NCI-H2196 (cell line): ENCODE measurements at regions not wholly inside any gene's neighbourhood (a gene's known extent, or its start where the extent isn't known, plus 50 kb on each side); places are given as distances from the start of the nearest gene placed in this dataset.
"Not testable (repeated sequence)": the region's sequence is repeated elsewhere in the genome, so short reads cannot be mapped to it uniquely, and the experiment has no call there.

Experiments
- DNase-seq: peaks from one replicate; lab custom pipeline; 2025; ENCODE audit not compliant: unreplicated experiment; lab: John Stamatoyannopoulos, UW

DNA sequence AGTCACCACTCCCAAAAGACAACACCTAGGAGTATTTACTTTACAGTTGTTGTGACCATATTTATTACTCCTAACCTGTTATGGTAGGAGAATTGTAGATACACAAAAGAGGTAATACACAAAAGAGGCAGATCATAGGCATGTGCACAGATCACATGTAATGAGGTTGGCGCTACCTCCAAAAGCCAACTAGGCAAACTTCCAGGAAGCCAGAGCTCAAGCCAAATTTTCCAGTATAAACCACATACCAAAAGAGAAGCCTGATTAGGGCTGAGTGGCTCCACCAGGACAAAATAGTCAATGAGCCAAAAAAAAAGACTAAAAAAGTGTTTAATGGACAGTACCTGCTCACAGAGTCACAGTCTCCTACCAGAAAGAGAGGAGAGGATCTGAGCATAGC lies 195.0 kb upstream of the PBX1 start:
- no peak for DNase-seq

DNA sequence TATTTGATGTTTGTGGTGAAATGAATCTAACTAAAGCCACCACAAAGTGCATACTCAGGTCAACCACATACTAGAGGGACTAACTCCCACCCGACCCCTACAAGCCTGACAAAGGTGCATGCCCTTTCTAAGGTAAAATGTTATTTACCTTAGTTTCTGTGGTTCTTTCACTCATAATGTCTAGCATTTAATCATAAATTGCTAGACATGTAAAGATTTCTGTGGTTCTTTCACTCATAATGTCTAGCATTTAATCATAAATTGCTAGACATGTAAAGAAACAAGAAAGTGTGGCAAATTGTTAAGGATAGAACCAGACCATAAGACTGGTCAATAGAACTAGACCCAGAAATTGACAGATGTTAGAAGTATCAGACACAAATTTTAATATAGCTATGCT lies 193.0 kb upstream of the PBX1 start:
- DNase-seq, result no peak

DNA sequence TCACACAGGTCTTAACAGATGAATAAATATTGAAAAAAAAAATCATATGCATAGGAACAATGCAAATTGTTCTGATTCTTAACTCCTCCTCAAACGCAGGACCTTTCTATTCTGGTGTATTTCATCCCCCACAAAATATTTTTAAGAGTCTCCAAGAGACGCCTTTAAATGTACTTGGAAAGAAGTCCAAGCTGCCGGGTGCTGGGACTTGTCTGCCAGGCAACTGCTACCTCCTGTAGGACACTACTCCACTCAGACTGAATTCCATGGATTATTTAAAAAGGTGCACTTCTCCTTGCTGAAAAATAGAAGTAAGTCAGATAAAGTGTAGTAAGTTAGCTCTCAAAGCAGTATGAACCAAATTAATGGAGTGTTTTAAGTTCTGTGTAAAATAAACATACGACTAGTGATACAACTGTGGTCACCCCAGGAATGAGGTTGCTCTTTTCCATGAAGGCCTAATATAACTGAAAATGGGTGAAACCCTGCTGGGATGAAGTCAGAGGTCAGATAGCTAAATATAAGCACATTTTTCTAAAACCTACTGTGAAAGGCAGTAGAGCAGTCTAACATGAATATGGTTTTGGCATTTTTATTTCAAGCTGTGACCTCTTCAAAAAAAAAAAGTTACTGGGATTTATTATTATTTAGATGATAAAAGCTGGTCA lies 189.2 kb upstream of the PBX1 start:
- no peak for DNase-seq

DNA sequence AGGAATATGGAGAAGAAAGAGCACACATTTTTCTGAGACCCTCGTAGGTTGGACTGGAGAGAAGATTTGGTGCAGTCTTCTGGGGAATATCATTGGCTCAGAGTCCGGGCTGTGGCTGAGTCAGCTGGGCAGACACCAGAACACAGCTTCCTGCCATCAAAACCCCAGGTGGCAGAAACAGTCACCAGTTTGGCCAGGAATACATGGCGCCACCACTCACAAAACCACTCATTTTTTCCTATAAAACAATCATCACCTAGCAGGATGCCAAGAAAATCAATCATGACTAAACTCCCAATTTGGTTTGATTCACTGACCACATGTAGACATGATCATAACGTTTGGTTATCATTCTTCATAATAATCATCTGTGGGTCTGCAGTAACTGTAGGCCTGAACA lies 178.1 kb upstream of the PBX1 start:
- DNase-seq, result no peak

DNA sequence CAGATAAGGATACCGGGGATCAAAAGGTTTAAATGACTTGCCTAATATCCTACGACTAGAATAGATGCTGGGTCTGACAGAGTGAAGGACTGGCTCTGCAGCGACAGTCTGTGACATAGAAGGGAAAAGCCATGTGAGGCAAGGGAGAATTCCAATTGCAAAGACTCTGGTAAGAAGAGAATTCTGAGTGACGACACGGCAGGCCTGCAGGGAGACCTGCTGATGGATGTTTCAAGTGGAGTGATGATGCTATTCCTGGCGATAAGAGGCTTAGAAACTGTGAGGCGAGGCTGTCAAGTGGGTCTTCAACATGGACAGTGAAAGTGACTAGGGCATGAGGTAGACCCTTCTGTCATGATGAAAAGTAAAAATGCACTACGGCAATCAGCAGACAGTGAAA lies 176.6 kb upstream of the PBX1 start:
- DNase-seq, result no peak

DNA sequence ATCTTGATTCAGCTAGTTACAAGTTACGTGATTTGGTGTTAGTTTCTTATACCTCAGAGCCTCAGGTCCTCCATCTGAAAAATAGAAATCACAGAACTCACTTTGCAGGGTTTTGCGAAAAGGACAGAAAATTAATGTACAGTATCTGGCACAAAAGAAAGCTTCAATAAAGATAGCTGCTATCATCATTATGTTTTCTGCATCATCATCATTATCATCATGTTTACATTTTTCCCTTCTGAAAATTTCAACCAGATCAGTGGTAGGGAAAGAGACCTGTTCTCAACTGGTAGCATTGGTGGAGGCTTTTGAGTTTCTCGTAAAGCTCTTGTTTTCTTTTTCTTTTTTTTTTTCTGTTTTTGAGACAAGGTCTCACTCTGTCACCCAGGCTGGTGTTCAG lies 174.7 kb upstream of the PBX1 start:
- no peak for DNase-seq

DNA sequence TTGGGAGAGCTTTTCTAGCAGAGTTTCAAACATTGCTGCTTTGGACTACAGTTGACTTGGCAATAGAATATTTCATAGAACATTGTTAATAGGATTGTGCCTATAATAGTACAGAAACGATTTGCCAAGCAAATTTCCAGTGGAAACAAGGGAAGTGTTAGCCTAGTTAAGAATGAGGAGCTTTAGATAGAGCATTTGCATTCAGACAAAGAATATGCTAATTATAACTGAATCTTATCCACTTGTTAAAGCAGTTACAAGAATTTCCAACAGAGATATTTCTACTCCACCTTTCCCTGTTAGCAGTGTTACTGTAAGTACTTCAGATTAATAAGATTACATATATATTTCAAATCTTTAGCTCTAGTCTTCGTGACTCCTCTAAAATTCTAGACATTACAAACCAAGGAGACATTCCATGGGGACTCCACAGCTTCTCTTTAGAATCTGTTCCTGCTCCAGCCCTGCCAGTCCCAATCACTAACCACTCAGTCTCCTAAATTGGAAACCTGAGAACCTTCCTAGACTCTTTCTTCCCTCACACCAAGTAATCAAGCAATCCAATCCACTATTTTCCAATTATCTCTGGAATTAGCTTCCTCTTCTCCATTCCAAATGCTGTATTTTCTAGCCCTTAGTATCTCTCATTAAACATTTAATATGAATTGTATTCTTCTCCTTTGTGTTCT lies 141.8 kb upstream of the PBX1 start:
- DNase-seq, result no peak

DNA sequence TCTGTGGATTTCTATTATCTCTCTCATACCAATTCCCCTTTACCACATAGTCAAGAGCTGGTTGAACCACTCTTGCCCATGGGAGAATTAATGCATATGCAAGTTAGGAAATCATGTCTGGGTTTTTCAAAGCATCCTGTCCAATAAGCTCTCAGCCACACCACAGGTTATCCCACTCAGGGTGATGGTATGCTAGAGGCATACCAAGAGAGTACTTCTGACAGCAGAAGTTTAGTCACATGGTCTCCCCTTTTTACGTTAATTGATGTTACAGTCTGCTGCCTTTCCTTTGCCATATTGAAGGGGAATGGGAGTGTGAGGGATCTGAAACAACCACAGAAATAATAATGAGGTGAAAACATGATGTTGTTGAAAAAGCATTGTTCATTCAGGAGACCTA lies 135.8 kb upstream of the PBX1 start:
- no peak for DNase-seq

DNA sequence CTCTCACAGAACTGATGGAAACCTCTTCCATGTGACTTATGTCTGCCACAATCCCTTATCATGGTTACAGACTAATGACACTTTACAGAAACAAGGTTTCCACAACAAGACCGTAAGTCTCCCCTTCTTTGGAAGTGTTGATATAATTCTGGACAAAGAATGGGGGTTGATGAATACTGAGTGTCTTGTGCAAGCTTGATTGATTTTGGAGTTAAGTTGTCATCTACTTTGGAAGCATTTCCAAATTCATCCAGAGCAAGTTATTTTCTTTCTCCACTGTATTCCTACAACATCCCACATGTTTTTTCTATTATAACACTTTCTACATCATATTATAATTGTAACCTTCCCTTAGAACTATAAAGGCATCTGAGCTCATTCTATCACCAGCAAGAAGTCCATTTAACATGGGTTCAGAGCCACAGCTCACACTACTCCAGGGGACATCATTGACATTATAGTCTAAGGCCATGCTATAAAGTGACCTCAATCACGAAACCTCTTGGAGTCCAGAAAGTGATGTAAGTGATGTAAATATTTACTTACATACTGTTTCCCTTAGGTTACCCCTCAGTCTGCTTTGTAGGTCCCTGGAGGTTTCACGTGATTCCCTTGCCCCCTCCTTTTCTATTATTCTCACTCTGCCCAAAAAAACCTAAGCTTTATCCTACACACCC lies 125.7 kb upstream of the PBX1 start:
- DNase-seq, result no peak

DNA sequence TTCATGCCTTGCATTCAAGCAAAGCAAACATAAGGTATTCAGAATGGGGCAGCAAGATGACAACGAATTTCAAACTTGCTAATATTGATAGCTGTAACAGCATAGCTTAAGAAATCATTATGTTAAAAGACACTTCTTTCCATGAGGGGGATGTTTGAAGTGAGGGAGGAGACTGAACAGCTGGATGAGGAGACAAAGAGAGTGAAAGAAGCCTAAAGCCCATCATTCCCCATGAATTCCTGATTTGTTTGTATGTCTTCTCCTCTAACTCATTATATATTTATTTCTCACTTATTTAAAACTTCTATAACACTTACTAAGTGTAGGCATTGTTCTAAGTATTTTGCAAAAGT lies 125.2 kb upstream of the PBX1 start:
- no peak for DNase-seq

DNA sequence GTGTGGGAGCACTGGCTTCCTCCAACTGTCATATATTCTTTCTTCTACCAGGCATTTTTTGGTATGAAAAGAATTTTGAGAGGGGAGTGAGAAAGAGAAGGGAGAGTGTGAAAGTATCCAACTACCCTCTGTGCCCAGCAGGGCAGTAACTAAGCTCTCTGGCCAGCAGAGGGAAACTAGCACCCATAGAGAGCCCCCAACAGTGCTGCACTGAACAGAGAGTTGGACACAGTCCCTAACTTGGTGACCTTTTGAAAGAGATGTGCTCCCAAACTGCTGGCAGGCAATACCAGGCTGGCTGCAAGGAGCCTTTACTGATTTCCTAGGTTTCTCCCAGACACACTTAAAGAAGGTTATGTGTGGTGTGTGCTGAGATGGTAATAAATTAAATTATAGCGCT lies 118.8 kb upstream of the PBX1 start:
- peak; percentile 18 for DNase-seq

DNA sequence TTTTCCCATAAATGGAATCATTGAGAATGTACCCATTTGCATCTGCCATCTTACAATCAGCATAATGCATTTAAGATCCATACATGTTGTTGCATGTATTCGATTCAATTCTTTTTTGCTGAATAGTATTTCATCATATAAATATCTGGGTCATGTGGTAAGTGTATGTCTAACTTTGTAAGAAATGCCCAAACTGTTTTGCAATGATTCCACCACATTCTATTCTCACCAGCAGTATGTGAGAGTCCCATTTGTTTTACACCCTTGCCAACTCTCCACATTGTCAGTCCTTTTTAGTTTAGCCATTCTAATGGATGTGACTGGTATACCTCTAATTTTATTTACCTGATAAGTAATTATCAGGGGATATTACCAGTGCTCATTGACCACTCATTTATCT lies 115.8 kb upstream of the PBX1 start:
- DNase-seq, result no peak

DNA sequence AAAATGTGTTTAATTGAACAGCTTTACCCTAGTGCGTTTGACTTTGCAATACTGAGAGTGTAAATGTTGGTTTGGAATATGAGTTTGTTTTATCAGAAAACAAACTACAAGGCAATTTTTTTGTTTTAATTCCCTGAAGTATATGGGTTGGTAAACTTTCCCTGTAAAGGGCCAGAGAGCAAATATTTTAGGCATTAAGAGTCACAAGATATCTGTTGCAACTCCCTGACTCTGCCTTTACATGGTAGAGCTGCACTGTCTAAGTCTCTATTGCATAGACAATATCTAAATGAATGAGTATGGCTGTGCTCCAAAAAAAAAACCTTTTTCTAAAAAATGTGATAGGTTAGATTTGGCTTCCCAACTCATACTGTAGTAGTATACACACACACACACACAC lies 115.1 kb upstream of the PBX1 start:
- DNase-seq, result no peak

DNA sequence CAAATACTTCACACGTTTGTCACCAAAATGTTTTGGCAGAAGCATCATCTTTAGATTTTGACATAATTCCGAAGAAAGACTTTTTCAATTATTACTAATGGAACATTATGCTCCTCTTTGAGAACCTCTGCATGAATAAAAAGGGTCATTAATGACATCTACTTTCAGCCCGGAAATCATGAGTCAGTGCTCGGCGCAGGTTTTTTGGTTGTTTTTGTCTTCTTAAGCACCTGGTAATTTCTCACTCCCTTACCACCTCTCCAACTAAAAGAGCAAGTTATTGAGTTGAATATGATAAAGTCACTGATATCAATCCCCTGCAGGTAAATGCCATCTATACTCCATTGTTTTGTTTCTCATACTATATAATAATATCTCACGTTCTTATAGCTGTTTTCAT lies 113.0 kb upstream of the PBX1 start:
- DNase-seq, result no peak

DNA sequence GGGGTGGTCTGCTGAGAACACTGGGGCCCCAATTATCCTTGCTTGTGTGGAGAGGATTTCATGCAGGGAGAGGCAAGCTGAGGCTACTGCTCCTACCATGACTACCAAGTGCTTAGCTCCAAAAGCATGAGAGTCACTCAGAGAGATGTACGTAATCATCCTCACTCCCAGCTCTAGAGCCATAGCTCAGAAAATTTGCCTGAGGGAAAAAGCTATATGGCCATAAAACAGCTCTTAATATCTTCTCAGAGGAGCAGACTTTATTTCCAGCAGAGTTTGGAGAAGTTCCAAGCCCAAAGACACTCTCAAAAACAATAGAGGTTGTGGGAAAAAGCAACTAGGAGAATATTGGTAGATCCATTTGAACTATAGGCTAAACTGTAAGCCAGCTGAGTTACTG lies 106.4 kb upstream of the PBX1 start:
- DNase-seq, result no peak

DNA sequence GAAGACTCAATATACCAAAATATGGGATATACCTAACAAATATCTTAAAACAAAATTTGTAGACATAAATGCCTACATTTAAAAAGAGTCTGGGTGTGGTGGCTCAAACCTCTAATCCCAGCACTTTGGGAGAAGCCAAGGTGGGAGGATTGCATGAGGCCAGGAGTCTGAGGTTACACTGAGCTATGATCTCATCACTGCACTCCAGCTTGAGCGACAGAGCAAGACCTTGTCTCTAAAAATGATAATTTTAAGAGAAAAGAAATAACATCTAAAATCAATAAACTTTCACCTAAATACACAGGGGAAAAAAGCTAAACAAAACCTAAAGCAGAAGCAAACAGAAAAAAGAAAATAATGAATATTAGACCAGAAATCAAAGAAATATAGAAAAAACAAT lies 102.7 kb upstream of the PBX1 start:
- DNase-seq, result no peak

DNA sequence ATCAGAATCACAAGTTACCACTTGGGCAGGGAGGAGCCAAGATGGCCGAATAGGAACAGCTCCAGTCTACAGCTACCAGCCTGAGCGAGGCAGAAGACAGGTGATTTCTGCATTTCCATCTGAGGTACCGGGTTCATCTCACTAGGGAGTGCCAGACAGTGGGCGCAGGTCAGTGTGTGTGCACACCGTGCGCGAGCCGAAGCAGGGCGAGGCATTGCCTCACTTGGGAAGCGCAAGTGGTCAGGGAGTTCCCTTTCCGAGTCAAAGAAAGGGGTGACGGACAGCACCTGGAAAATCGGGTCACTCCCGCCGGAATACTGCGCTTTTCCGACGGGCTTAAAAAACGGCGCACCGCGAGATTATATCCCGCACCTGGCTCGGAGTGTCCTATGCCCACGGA lies 99.8 kb upstream of the PBX1 start:
- not testable (repeated sequence) for DNase-seq

DNA sequence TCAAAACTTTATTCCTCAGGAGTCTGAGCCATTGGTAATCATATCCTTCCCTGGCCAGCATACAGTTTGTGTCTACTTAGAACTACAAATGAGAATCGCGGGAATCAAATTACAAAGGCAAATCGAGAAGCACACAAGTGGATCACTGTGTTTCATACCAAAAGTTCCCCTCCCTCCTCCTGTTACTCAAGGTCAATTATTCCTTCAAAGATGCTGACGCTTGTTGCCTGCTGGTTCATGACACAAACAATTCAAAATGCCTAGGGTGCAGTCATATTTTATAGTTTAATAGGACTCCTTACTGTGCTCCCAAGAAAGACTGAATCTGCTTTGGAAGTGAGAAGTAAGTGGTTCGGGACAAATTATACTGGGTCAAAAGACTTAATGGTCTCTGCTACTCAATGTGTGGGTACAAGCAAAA lies 93.0 kb upstream of the PBX1 start:
- no peak for DNase-seq

DNA sequence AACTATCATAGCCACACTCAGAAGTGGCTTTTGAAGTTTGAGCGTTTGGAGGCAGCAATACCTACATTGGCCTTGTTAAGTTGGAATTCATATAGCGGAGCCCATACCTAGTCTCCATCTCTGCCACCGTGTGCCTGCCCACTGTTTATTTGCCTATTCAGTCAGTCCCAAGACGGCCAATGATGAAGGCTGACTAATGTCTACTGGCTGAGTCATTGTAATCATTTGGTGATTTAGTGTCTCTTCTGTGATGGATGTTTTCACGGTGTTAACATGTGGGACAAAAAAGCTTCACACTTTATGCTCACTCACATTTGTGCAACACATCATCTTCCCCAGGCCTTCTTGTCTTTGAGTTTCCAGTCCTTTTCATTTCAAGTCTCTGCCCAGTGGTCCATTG lies 92.6 kb upstream of the PBX1 start:
- DNase-seq, result no peak

DNA sequence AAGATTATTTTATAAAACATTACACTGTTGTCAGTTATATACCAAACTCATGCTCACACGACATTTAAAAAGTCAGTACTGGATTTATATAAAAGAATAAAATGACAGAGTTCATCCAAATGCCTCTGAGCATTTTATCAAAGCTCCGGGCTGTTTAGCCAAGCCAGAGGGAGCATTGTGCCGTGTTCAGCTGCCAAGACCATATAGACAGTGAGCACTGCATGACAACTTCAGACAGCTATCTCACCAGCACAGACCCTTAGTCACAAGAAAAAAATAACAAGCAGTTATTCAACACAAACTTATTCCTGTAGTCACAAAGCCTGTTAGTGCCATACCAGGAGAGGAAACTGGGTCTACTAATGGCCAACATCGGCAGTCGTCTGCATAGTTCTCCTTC lies 88.0 kb upstream of the PBX1 start:
- DNase-seq, result no peak

DNA sequence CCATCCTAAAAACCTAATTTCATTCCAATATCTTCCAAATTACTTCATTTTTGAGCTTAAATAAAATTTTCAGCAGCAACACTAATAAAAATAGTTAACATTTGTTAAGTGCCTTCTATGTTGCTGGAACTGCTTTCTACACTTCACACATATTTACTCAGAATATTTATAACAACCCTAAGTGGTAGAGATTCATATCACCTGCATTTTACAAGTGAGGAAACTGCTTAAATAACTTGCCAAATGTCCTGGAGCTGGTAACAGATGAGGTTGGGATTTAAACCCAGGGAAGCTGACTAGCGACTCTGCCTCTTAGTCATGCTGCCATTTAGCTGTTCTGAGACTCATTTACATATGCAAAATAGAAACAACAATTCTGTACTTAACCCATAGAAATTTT lies 86.1 kb upstream of the PBX1 start:
- DNase-seq, result no peak

DNA sequence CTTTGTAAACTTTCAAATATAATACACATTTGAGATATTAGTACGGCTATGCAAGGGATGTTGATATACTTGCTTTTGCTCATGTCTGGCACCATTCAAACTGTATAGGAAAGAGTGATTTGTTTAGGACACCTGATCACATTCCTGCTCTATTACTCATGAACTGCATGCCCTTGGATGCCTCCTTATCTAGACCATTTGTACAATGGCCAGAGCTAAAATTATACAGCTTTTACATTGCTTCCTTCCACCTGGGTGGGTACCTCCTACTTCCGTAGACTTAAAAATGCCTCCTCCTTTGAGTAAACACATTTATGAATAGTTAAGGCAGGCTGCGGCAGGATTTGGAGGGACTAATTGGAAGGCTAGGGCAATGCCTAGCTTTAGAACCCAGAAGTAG lies 85.4 kb upstream of the PBX1 start:
- DNase-seq, result no peak

DNA sequence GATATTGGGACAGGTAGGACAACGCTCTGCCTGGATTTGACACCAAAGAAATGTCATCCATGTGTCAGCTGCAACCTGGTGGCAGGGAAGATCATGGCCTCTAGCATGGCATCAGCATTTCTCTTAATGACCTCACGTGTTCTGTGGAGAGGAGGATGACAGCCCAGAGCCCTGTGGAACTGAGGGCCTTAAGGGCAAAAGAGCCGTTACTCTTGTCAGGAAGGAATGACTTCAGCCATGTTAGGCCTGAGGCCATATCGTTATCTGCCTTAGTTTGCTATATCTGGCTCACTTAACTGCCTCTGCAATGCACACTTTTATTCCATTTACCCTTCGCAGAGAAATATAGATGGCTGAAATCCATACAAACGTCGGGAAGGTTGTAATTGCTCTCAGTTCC lies 83.2 kb upstream of the PBX1 start:
- no peak for DNase-seq
